ENCODE measurements at regions not wholly inside any gene's neighbourhood (a gene's known extent, or its start where the extent isn't known, plus 50 kb on each side); places are given as distances from the start of the nearest gene placed in this dataset.

GRCh38 chr7:42573881-42574672 is 337.1 kb upstream of the GLI3 start:
- no peak for TF ChIP-seq CTCF (IDR thresholded peaks at IDR 0.05; ENCODE audit: insufficient read depth, low read length, missing control alignments)

GRCh38 chr7:42572561-42572960 is 335.6 kb upstream of the GLI3 start:
- no peak overlapping the region for H3K4me3 ChIP-seq (ENCODE audit: low read depth, low read length)
- no peak for TF ChIP-seq CTCF (IDR thresholded peaks at IDR 0.05; ENCODE audit: insufficient read depth, low read length, missing control alignments)
- no peak for DNase-seq (ENCODE audit: low read depth, low spot score)
- ChIA-PET POLR2A (no interaction called here), CTCF (interaction anchor here (0.6 kb wide), 1 partner anchor 623 kb away, joined by 3 read pairs; no protein-coding TSS in a partner anchor)

More at GRCh38 chr7:42573881-42574672, 337.1 kb upstream of the GLI3 start:
- no peak for DNase-seq (ENCODE audit: low read depth, low spot score)
- CTCF ChIA-PET: interaction anchor here (0.9 to 3.5 kb wide), 7 partner anchors 16 to 631 kb away, joined by 3 to 35 read pairs (median 4); no protein-coding TSS in a partner anchor
- POLR2A ChIA-PET: interaction anchor here (0.7 kb wide), 1 partner anchor 13 kb away, joined by 4 read pairs; no protein-coding TSS in a partner anchor
- H3K4me3 ChIP-seq (ENCODE audit: low read depth, low read length): no peak overlapping the region

GRCh38 chr7:42572056-42572455 is 335.0 kb upstream of the GLI3 start:
- no peak for TF ChIP-seq CTCF (IDR thresholded peaks at IDR 0.05; ENCODE audit: insufficient read depth, low read length, missing control alignments)
- POLR2A ChIA-PET: no interaction called here
- CTCF ChIA-PET: no interaction called here
- DNase-seq (ENCODE audit: low read depth, low spot score): no peak
- no peak overlapping the region for H3K4me3 ChIP-seq (ENCODE audit: low read depth, low read length)

GRCh38 chr7:42570944-42571343 is 333.9 kb upstream of the GLI3 start:
- ChIA-PET POLR2A (no interaction called here), CTCF (no interaction called here)
- H3K4me3 ChIP-seq (ENCODE audit: low read depth, low read length): no peak overlapping the region
- DNase-seq (ENCODE audit: low read depth, low spot score): no peak
- no peak for TF ChIP-seq CTCF (IDR thresholded peaks at IDR 0.05; ENCODE audit: insufficient read depth, low read length, missing control alignments)

- CTCF ChIA-PET: no interaction called here
Observed at GRCh38 chr7:42567051-42567450, 330.0 kb upstream of the GLI3 start.

More at GRCh38 chr7:42567051-42567450, 330.0 kb upstream of the GLI3 start:
- DNase-seq (ENCODE audit: low read depth, low spot score): no peak
- POLR2A ChIA-PET: no interaction called here
- no peak for TF ChIP-seq CTCF (IDR thresholded peaks at IDR 0.05; ENCODE audit: insufficient read depth, low read length, missing control alignments)
- H3K4me3 ChIP-seq (ENCODE audit: low read depth, low read length): no peak overlapping the region
